ENCODE measurements at regions not wholly inside any gene's neighbourhood (a gene's known extent, or its start where the extent isn't known, plus 50 kb on each side); places are given as distances from the start of the nearest gene placed in this dataset.
"Not testable (repeated sequence)": the region's sequence is repeated elsewhere in the genome, so short reads cannot be mapped to it uniquely, and the experiment has no call there.

DNA sequence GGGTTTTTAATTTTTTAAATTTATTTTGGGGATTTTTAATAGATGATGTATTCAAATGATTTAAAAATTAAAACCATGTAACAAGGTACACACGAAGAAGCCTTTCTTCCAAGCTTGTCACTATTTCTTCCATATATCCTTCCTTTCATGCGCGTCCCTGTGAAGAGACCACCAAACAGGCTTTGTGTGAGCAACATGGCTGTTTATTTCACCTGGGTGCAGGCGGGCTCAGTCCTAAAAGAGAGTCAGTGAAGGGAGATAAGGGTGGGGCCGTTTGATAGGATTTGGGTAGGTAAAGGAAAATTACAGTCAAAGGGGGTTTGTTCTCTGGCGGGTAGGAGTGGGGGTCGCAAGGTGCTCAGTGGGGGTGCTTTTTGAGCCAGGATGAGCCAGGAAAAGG, 320.9 kb downstream of the PCDH11X start:
- TF ChIP-seq CTCF (IDR thresholded peaks at IDR 0.05; ENCODE audit: extremely low read depth in 1 of 2, insufficient read depth in 1 of 2, low read depth in 1 of 2, low read length in 2 of 2); POLR2A (IDR thresholded peaks at IDR 0.05; ENCODE audit: low read depth, low read length); POLR2AphosphoS5 (IDR thresholded peaks at IDR 0.05; ENCODE audit: insufficient read depth, low read depth, low read length); MYC (IDR thresholded peaks at IDR 0.05; ENCODE audit: low read depth, low read length); EZH2 (IDR thresholded peaks at IDR 0.05; ENCODE audit: borderline replicate concordance, low read depth, low read length, severe bottlenecking); FOS (IDR thresholded peaks at IDR 0.05; ENCODE audit: borderline replicate concordance, insufficient read depth, low read length): not testable (repeated sequence)

Data from endothelial cell of umbilical vein (primary cell).